ENCODE measurements at regions not wholly inside any gene's neighbourhood (a gene's known extent, or its start where the extent isn't known, plus 50 kb on each side); places are given as distances from the start of the nearest gene placed in this dataset.

GRCh38 chr4:186953599-186954260 is 230.1 kb upstream of the FAT1 start:
- no peaks in the 10 kb centered on the region for H3K9me3 Mint-ChIP-seq
- DNase-seq: no peak
- H3K36me3 Mint-ChIP-seq (ENCODE audit: low read depth): no peaks in the 10 kb centered on the region
- H3K4me1 Mint-ChIP-seq (ENCODE audit: low read depth): peaks cover 25% of the 10 kb centered on the region
- no peak overlapping the region for H3K4me3 Mint-ChIP-seq
- no peak overlapping the region for H3K27ac Mint-ChIP-seq
- H3K27me3 Mint-ChIP-seq (ENCODE audit: insufficient read depth): peaks cover 4% of the 10 kb centered on the region
- TF ChIP-seq, protein P1, sequence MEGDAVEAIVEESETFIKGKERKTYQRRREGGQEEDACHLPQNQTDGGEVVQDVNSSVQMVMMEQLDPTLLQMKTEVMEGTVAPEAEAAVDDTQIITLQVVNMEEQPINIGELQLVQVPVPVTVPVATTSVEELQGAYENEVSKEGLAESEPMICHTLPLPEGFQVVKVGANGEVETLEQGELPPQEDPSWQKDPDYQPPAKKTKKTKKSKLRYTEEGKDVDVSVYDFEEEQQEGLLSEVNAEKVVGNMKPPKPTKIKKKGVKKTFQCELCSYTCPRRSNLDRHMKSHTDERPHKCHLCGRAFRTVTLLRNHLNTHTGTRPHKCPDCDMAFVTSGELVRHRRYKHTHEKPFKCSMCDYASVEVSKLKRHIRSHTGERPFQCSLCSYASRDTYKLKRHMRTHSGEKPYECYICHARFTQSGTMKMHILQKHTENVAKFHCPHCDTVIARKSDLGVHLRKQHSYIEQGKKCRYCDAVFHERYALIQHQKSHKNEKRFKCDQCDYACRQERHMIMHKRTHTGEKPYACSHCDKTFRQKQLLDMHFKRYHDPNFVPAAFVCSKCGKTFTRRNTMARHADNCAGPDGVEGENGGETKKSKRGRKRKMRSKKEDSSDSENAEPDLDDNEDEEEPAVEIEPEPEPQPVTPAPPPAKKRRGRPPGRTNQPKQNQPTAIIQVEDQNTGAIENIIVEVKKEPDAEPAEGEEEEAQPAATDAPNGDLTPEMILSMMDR (IDR thresholded peaks at IDR 0.05): no peak

DNA sequence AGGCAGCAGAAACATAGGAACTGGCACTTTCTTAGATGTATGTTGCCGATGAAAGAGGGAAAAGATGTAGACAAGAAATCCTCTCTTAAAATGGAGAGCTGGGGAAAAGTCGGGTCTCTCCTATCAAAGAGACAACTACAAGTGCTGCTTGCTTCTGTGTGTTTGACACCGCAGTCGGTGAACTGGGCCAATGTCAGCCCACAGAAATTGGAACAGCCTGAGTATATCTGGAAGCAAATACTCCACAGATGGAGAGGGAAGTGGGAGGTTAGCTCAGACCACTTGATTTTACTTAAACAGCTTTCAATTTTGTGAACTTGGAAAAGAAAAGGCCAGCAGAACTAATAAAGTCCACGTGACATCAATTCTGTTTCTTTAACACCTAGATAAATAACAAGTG is 230.9 kb upstream of the FAT1 start:
- Mint-ChIP-seq H3K27me3 (ENCODE audit: insufficient read depth) (peaks cover 4% of the 10 kb centered on the region), H3K9me3 (no peaks in the 10 kb centered on the region), H3K36me3 (ENCODE audit: low read depth) (no peaks in the 10 kb centered on the region), H3K4me1 (ENCODE audit: low read depth) (peaks cover 18% of the 10 kb centered on the region), H3K27ac (no peak overlapping the region), H3K4me3 (no peak overlapping the region)
- TF ChIP-seq, protein P1 (IDR thresholded peaks at IDR 0.05): no peak
- DNase-seq: no peak

- TF ChIP-seq, protein P1 (IDR thresholded peaks at IDR 0.05): no peak
- no peak for DNase-seq
- H3K4me3 Mint-ChIP-seq: no peak overlapping the region
- H3K4me1 Mint-ChIP-seq (ENCODE audit: low read depth): peaks cover 18% of the 10 kb centered on the region
- no peaks in the 10 kb centered on the region for H3K36me3 Mint-ChIP-seq (ENCODE audit: low read depth)
- H3K27ac Mint-ChIP-seq: no peak overlapping the region
- H3K9me3 Mint-ChIP-seq: no peaks in the 10 kb centered on the region
- H3K27me3 Mint-ChIP-seq (ENCODE audit: insufficient read depth): peaks cover 4% of the 10 kb centered on the region
Measured at GRCh38 chr4:186954956-186955355, 231.3 kb upstream of the FAT1 start.

DNA sequence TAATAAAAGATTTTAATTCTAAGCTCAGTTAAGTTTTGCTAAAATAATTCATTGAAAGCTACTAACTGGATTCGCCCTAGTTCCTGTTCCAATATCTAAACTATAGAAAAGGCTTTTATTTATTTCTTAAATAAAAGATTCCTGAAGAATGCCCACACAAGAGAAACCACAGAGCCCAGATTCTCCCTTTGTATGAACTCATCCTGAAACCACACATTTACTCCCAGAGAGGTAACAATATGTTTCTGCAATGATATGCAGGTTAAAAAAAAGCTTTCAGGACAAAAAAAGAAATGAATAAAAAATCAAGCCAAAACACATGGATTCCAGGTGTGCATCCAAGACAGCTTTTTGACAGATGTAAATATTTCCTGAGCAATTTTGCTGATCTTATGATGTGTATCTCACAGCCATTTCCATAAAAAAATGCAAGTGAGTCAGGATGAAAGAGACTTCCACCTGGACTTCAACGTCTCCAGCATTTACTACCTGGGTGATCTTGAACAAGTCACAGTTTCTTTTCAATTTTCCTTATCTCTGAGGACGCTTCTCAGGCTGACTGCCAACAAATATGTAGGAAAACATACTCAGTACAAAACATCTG is 234.4 kb upstream of the FAT1 start:
- Mint-ChIP-seq H3K4me3 (no peak overlapping the region), H3K9me3 (no peaks in the 10 kb centered on the region), H3K36me3 (ENCODE audit: low read depth) (no peaks in the 10 kb centered on the region), H3K27ac (no peak overlapping the region), H3K4me1 (ENCODE audit: low read depth) (peaks cover 18% of the 10 kb centered on the region), H3K27me3 (ENCODE audit: insufficient read depth) (peaks cover 4% of the 10 kb centered on the region)
- DNase-seq: no peak
- TF ChIP-seq, protein P1 (IDR thresholded peaks at IDR 0.05): no peak

GRCh38 chr4:186958726-186959350 is 235.2 kb upstream of the FAT1 start:
- no peaks in the 10 kb centered on the region for H3K36me3 Mint-ChIP-seq (ENCODE audit: low read depth)
- peaks cover 3% of the 10 kb centered on the region for H3K27me3 Mint-ChIP-seq (ENCODE audit: insufficient read depth)
- no peak for DNase-seq
- no peak overlapping the region for H3K27ac Mint-ChIP-seq
- H3K4me3 Mint-ChIP-seq: no peak overlapping the region
- TF ChIP-seq, protein P1 (IDR thresholded peaks at IDR 0.05): no peak
- peaks cover 15% of the 10 kb centered on the region for H3K4me1 Mint-ChIP-seq (ENCODE audit: low read depth)
- H3K9me3 Mint-ChIP-seq: no peaks in the 10 kb centered on the region

All from HFFc6 (cell line).